Activated CD4-positive, alpha-beta T cell treated with anti-CD3 and anti-CD28 coated beads, Interleukin-2, amount 10 ng/mL, durations not matched to agents 24 days and 14 days (primary cell): ENCODE measurements at regions not wholly inside any gene's neighbourhood (a gene's known extent, or its start where the extent isn't known, plus 50 kb on each side); places are given as distances from the start of the nearest gene placed in this dataset.

ENCODE experiments used
- DNase-seq: peaks from one replicate; pipeline ENCODE4 v3.0.0; 2022
- H3K27ac Mint-ChIP-seq: one replicate; pipeline ENCODE4 v1.8.0; 2022; ENCODE audit warnings: mild to moderate bottlenecking, mixed read lengths
- H3K27me3 Mint-ChIP-seq: one replicate; pipeline ENCODE4 v1.8.0; 2022; ENCODE audit warnings: mixed read lengths
- H3K36me3 Mint-ChIP-seq: one replicate; pipeline ENCODE4 v1.8.0; 2022; ENCODE audit warnings: low read depth, mild to moderate bottlenecking, mixed read lengths
- H3K4me1 Mint-ChIP-seq: one replicate; pipeline ENCODE4 v1.8.0; 2021; ENCODE audit warnings: mixed read lengths
- H3K4me3 Mint-ChIP-seq: one replicate; pipeline ENCODE4 v1.8.0; 2022; ENCODE audit warnings: mild to moderate bottlenecking, moderate library complexity, mixed read lengths
- H3K9me3 Mint-ChIP-seq: one replicate; pipeline ENCODE4 v1.8.0; 2021; ENCODE audit warnings: mixed read lengths
- intact Hi-C: fragments of 100-400 bp; cut with micrococcal nuclease; formaldehyde crosslinking; loops from one replicate; pipeline ENCODE4 v1.15.1; 2023

GRCh38 chr5:29822521-29822920 is 1371.0 kb upstream of the CDH6 start:
- H3K36me3 Mint-ChIP-seq: no peaks in the 10 kb centered on the region
- H3K4me3 Mint-ChIP-seq: no peak overlapping the region
- H3K27me3 Mint-ChIP-seq: no peaks in the 10 kb centered on the region
- intact Hi-C loops: no loop called here
- no peaks in the 10 kb centered on the region for H3K4me1 Mint-ChIP-seq
- H3K27ac Mint-ChIP-seq: no peak overlapping the region
- peaks cover 8% of the 10 kb centered on the region for H3K9me3 Mint-ChIP-seq
- DNase-seq: no peak

GRCh38 chr5:29811914-29812679 is 1381.4 kb upstream of the CDH6 start:
- Mint-ChIP-seq H3K4me3 (no peak overlapping the region), H3K4me1 (no peaks in the 10 kb centered on the region), H3K27ac (no peak overlapping the region), H3K27me3 (no peaks in the 10 kb centered on the region), H3K9me3 (peaks cover 7% of the 10 kb centered on the region), H3K36me3 (no peaks in the 10 kb centered on the region)
- intact Hi-C loops: no loop called here
- no peak for DNase-seq

GRCh38 chr5:29805804-29806203 is 1387.7 kb upstream of the CDH6 start:
- Mint-ChIP-seq H3K4me1 (no peaks in the 10 kb centered on the region), H3K27ac (no peak overlapping the region), H3K4me3 (no peak overlapping the region), H3K27me3 (no peaks in the 10 kb centered on the region), H3K9me3 (no peaks in the 10 kb centered on the region), H3K36me3 (no peaks in the 10 kb centered on the region)
- no peak for DNase-seq
- intact Hi-C loops: no loop called here

- Mint-ChIP-seq H3K4me3 (no peak overlapping the region), H3K9me3 (peaks cover 4% of the 10 kb centered on the region), H3K27ac (no peak overlapping the region), H3K4me1 (no peaks in the 10 kb centered on the region), H3K36me3 (no peaks in the 10 kb centered on the region), H3K27me3 (no peaks in the 10 kb centered on the region)
- DNase-seq: no peak
- intact Hi-C loops: no loop called here
Observed at GRCh38 chr5:29800752-29801151, 1392.7 kb upstream of the CDH6 start.

- DNase-seq: no peak
- H3K4me3 Mint-ChIP-seq: no peak overlapping the region
- no peaks in the 10 kb centered on the region for H3K27me3 Mint-ChIP-seq
- no peaks in the 10 kb centered on the region for H3K4me1 Mint-ChIP-seq
- H3K9me3 Mint-ChIP-seq: peaks cover 4% of the 10 kb centered on the region
- H3K27ac Mint-ChIP-seq: no peak overlapping the region
- intact Hi-C loops: no loop called here
- H3K36me3 Mint-ChIP-seq: no peaks in the 10 kb centered on the region
Observed at GRCh38 chr5:29796013-29796412, 1397.5 kb upstream of the CDH6 start.

- H3K36me3 Mint-ChIP-seq: no peaks in the 10 kb centered on the region
- no peaks in the 10 kb centered on the region for H3K9me3 Mint-ChIP-seq
- no peak overlapping the region for H3K27ac Mint-ChIP-seq
- H3K4me1 Mint-ChIP-seq: no peaks in the 10 kb centered on the region
- no peak overlapping the region for H3K4me3 Mint-ChIP-seq
- DNase-seq: no peak
- intact Hi-C loops: no loop called here
- no peaks in the 10 kb centered on the region for H3K27me3 Mint-ChIP-seq
Observed at GRCh38 chr5:29795096-29795652, 1398.3 kb upstream of the CDH6 start.

GRCh38 chr5:29794141-29794787 is 1399.2 kb upstream of the CDH6 start:
- intact Hi-C loops: no loop called here
- Mint-ChIP-seq H3K9me3 (no peaks in the 10 kb centered on the region), H3K27me3 (no peaks in the 10 kb centered on the region), H3K27ac (no peak overlapping the region), H3K4me3 (no peak overlapping the region), H3K36me3 (no peaks in the 10 kb centered on the region), H3K4me1 (no peaks in the 10 kb centered on the region)
- no peak for DNase-seq

GRCh38 chr5:29790281-29790680 is 1403.2 kb upstream of the CDH6 start:
- intact Hi-C loops: no loop called here
- Mint-ChIP-seq H3K4me1 (no peaks in the 10 kb centered on the region), H3K9me3 (peaks cover 3% of the 10 kb centered on the region), H3K36me3 (no peaks in the 10 kb centered on the region), H3K27ac (no peak overlapping the region), H3K27me3 (no peaks in the 10 kb centered on the region), H3K4me3 (no peak overlapping the region)
- no peak for DNase-seq

- Mint-ChIP-seq H3K9me3 (no peaks in the 10 kb centered on the region), H3K36me3 (no peaks in the 10 kb centered on the region), H3K27me3 (no peaks in the 10 kb centered on the region), H3K4me1 (no peaks in the 10 kb centered on the region), H3K27ac (no peak overlapping the region), H3K4me3 (no peak overlapping the region)
- no peak for DNase-seq
- intact Hi-C loops: no loop called here
Observed at GRCh38 chr5:29780401-29780800, 1413.1 kb upstream of the CDH6 start.

GRCh38 chr5:29779141-29779540 is 1414.3 kb upstream of the CDH6 start:
- H3K4me1 Mint-ChIP-seq: no peaks in the 10 kb centered on the region
- H3K4me3 Mint-ChIP-seq: no peak overlapping the region
- no peak overlapping the region for H3K27ac Mint-ChIP-seq
- intact Hi-C loops: no loop called here
- DNase-seq: no peak
- no peaks in the 10 kb centered on the region for H3K36me3 Mint-ChIP-seq
- no peaks in the 10 kb centered on the region for H3K9me3 Mint-ChIP-seq
- no peaks in the 10 kb centered on the region for H3K27me3 Mint-ChIP-seq

GRCh38 chr5:29777373-29777772 is 1416.1 kb upstream of the CDH6 start:
- intact Hi-C loops: no loop called here
- Mint-ChIP-seq H3K27me3 (no peaks in the 10 kb centered on the region), H3K4me1 (no peaks in the 10 kb centered on the region), H3K9me3 (peaks cover 3% of the 10 kb centered on the region), H3K27ac (no peak overlapping the region), H3K36me3 (no peaks in the 10 kb centered on the region), H3K4me3 (no peak overlapping the region)
- DNase-seq: no peak

- Mint-ChIP-seq H3K4me3 (no peak overlapping the region), H3K36me3 (no peaks in the 10 kb centered on the region), H3K27me3 (no peaks in the 10 kb centered on the region), H3K27ac (no peak overlapping the region), H3K9me3 (peaks cover 9% of the 10 kb centered on the region), H3K4me1 (no peaks in the 10 kb centered on the region)
- no peak for DNase-seq
- intact Hi-C loops: no loop called here
Observed at GRCh38 chr5:29770936-29771335, 1422.5 kb upstream of the CDH6 start.

- Mint-ChIP-seq H3K4me1 (no peaks in the 10 kb centered on the region), H3K4me3 (no peak overlapping the region), H3K27me3 (no peaks in the 10 kb centered on the region), H3K27ac (no peak overlapping the region), H3K9me3 (peaks cover 9% of the 10 kb centered on the region), H3K36me3 (no peaks in the 10 kb centered on the region)
- DNase-seq: no peak
- intact Hi-C loops: no loop called here
Observed at GRCh38 chr5:29769474-29769873, 1424.0 kb upstream of the CDH6 start.

- Mint-ChIP-seq H3K36me3 (no peaks in the 10 kb centered on the region), H3K4me1 (no peaks in the 10 kb centered on the region), H3K27me3 (no peaks in the 10 kb centered on the region), H3K27ac (no peak overlapping the region), H3K9me3 (peaks cover 8% of the 10 kb centered on the region), H3K4me3 (no peak overlapping the region)
- no peak for DNase-seq
- intact Hi-C loops: no loop called here
Observed at GRCh38 chr5:29758986-29759421, 1434.5 kb upstream of the CDH6 start.
